ENCODE measurements at regions not wholly inside any gene's neighbourhood (a gene's known extent, or its start where the extent isn't known, plus 50 kb on each side); places are given as distances from the start of the nearest gene placed in this dataset.

- no peaks in the 10 kb centered on the region for H3K4me1 ChIP-seq (ENCODE audit: insufficient read depth)
- no peaks in the 10 kb centered on the region for H3K27me3 ChIP-seq
- intact Hi-C loops (cut with DNase I), result no loop called here
- DNase-seq, result no peak
- WGBS, 3 donors, result 8 to 28% (median 9%) methylated on average over 2 of the region's 2 CpGs
- H3K4me3 ChIP-seq, result no peak overlapping the region
- no peak overlapping the region for H3K27ac ChIP-seq
- TF ChIP-seq CTCF (IDR thresholded peaks at IDR 0.05), result no peak
- no peak for TF ChIP-seq POLR2A (IDR thresholded peaks at IDR 0.05)
- TF ChIP-seq EP300 (IDR thresholded peaks at IDR 0.05), result no peak
- H3K36me3 ChIP-seq, result no peaks in the 10 kb centered on the region
- H3K9me3 ChIP-seq, result no peaks in the 10 kb centered on the region
Measured at GRCh38 chr5:51194671-51195070, 188.6 kb upstream of the ISL1 start.

GRCh38 chr5:51201024-51201423 lies 182.2 kb upstream of the ISL1 start:
- WGBS, 3 donors, result 74 to 78% (median 76%) methylated on average over 6 of the region's 6 CpGs
- intact Hi-C loops (cut with DNase I), result no loop called here
- TF ChIP-seq CTCF (IDR thresholded peaks at IDR 0.05), result no peak
- TF ChIP-seq EP300 (IDR thresholded peaks at IDR 0.05), result no peak
- Histone ChIP-seq H3K9me3 (no peaks in the 10 kb centered on the region), H3K27me3 (no peaks in the 10 kb centered on the region), H3K27ac (no peak overlapping the region), H3K36me3 (no peaks in the 10 kb centered on the region), H3K4me1 (ENCODE audit: insufficient read depth) (no peaks in the 10 kb centered on the region), H3K4me3 (no peak overlapping the region)
- no peak for DNase-seq

- H3K9me3 ChIP-seq, result no peaks in the 10 kb centered on the region
- H3K27ac ChIP-seq, result no peak overlapping the region
- H3K36me3 ChIP-seq, result no peaks in the 10 kb centered on the region
- no peak for DNase-seq
- 46 to 54% (median 48%) methylated on average over 1 of the region's 1 CpG for WGBS, 3 donors
- no peaks in the 10 kb centered on the region for H3K4me1 ChIP-seq (ENCODE audit: insufficient read depth)
- intact Hi-C loops (cut with DNase I), result no loop called here
- H3K4me3 ChIP-seq, result no peak overlapping the region
- TF ChIP-seq EP300 (IDR thresholded peaks at IDR 0.05) (no peak), CTCF (IDR thresholded peaks at IDR 0.05) (no peak), POLR2A (IDR thresholded peaks at IDR 0.05) (no peak)
- no peaks in the 10 kb centered on the region for H3K27me3 ChIP-seq
Measured at GRCh38 chr5:51201708-51202107, 181.5 kb upstream of the ISL1 start.

GRCh38 chr5:51202161-51202560 lies 181.1 kb upstream of the ISL1 start:
- no peak for DNase-seq
- Histone ChIP-seq H3K4me3 (no peak overlapping the region), H3K4me1 (ENCODE audit: insufficient read depth) (no peaks in the 10 kb centered on the region), H3K27ac (no peak overlapping the region), H3K36me3 (no peaks in the 10 kb centered on the region), H3K27me3 (no peaks in the 10 kb centered on the region), H3K9me3 (no peaks in the 10 kb centered on the region)
- intact Hi-C loops (cut with DNase I), result no loop called here
- WGBS, 3 donors, result 1 to 20% (median 5%) methylated on average over 2 of the region's 2 CpGs
- TF ChIP-seq POLR2A (IDR thresholded peaks at IDR 0.05) (no peak), CTCF (IDR thresholded peaks at IDR 0.05) (no peak), EP300 (IDR thresholded peaks at IDR 0.05) (no peak)

GRCh38 chr5:51203598-51203997 lies 179.7 kb upstream of the ISL1 start:
- no peaks in the 10 kb centered on the region for H3K27me3 ChIP-seq
- DNase-seq, result no peak
- H3K36me3 ChIP-seq, result no peaks in the 10 kb centered on the region
- no peaks in the 10 kb centered on the region for H3K4me1 ChIP-seq (ENCODE audit: insufficient read depth)
- TF ChIP-seq CTCF (IDR thresholded peaks at IDR 0.05) (no peak), POLR2A (IDR thresholded peaks at IDR 0.05) (no peak), EP300 (IDR thresholded peaks at IDR 0.05) (no peak)
- H3K9me3 ChIP-seq, result no peaks in the 10 kb centered on the region
- H3K27ac ChIP-seq, result no peak overlapping the region
- WGBS, 3 donors, result 45 to 55% (median 47%) methylated on average over 1 of the region's 1 CpG
- H3K4me3 ChIP-seq, result no peak overlapping the region
- intact Hi-C loops (cut with DNase I), result no loop called here

Measured in ovary (tissue), 7 donors.